Renal cortical epithelial cell (primary cell): ENCODE measurements at regions not wholly inside any gene's neighbourhood (a gene's known extent, or its start where the extent isn't known, plus 50 kb on each side); places are given as distances from the start of the nearest gene placed in this dataset.
A peak's percentile ranks its signal among the peaks of the same experiment; 100 is the strongest.
"Not testable (repeated sequence)": the region's sequence is repeated elsewhere in the genome, so short reads cannot be mapped to it uniquely, and the experiment has no call there.

ENCODE experiments used
- DNase-seq: peaks from one replicate; pipeline ENCODE4 v3.0.0-alpha.2; 2011; ENCODE audit warnings: low read depth

- DNase-seq: no peak
These were observed 180.7 kb downstream of the TLE3 start for GRCh38 chr15:69917056-69917455.

DNA sequence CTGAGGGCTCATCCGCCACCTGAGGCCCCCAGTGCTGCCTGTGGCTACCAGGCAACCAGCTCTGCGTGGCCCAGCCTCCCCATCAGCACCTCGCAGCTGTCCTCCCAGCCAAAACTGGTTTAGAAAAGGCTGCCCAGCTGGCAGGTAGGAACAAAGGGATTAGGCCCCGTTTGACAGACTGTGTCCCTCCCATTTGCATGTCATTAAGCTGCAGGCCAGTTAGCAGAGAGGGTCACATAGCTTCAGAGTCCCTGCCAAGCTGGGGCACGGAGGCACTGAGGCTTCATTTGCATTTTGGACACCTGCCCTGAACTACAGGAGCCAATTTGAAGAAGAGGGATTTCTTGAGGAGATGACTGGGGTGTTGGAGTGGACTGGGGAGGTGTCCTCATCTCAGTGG is 177.9 kb downstream of the TLE3 start:
- DNase-seq: no peak

DNA sequence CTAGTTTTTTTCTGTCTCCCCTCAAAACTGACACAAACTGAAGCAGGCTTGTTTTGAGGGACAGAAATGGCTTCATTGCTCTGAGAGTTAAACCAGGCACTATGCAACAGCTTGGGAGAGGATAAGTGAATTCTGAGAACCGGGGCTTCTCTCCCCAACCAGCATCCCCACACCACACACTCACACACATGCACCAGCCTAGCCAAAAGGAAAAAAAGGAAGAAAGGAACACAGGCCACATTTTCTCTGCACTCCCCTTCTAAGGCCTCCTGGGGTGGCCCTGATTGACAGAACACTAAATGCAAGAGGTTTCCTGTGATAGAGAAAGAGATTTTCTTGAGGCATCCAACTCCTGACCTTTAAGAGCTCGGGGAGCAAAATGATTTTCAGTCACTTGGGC is 177.5 kb downstream of the TLE3 start:
- no peak for DNase-seq

DNA sequence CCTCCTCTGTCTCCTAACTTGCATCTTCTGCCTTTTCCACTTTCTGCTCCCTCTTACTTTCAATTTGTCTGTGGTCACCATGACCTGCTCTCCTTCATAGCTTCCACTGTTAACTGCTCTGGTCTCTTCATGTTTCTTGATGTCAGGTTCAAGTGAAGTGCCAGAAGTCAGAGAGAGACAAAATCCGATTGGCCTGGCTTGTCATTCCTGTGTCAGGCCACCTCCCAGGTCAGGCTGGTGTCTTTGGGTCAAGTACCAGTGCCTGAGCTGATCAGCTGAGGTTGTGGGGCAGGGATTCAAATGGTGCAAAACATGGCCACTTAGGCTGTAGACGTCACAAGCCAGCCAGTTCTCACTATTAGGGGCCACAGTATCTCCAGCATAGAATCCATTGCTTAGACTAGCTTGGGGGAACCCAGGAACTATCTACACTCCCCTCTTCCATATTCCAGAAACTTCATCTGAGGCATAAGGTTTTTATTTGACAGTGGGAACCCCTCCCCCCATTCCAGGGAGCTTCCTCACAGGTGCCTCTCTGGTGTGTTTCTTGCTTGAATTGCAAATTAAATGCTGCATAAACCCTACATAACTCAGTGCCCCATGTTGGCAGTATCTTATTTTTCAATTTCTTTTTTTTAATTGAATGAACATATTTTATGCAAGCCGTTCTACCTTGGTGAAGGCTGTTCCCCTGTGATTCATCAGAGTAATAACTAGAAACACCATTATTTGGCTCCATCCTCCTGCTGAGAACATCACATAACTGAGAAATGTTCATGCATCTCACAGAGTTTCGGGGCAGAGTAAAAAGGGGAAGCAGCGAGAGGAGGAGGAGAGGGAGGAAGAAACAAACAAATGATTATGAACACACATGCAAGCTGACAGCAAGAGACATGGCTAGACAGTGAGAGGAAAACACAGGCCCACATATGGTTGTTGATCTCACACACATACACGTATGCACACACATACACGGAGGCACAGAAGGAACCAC is 175.8 kb downstream of the TLE3 start:
- DNase-seq: no peak

DNA sequence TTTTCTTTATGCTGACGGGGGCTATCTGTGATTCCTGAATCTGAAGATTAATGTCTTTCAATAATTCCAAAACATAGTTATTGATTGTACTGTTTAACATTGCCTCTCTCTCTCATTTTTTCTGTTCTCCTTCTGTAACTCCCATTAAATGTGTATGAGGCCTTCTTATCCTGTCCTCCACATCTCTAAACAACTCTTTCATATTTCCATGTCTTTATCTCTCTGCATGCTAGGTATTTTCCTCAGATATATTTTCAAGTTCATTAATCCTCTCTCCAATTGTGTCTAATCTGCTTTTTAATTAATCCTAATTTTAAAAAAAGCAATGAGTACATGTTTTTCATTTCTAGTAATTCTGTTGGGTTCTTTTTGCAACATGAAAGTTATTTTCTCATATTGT is 173.2 kb downstream of the TLE3 start:
- no peak for DNase-seq

GRCh38 chr15:69926006-69926405 is 171.7 kb downstream of the TLE3 start:
- DNase-seq: peak; percentile 18

DNA sequence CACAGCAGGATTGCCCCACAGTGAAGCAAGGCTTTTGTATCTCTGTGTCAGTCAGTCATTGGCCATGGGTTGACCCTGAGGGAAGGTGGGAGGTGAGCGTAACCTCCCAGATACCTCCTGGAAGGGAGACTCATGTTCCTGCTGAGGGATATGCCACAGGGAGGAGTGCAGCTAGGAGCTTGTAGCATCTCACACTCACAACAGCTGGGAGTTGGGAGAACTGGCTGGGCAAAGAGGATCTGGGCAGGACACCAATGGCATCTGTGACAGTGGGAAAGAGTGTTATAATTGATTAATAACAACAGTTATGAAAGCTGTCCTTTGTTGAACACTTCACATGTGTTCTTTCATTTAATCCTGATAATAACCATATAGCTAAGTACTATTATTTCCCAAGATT is 171.0 kb downstream of the TLE3 start:
- DNase-seq: no peak

DNA sequence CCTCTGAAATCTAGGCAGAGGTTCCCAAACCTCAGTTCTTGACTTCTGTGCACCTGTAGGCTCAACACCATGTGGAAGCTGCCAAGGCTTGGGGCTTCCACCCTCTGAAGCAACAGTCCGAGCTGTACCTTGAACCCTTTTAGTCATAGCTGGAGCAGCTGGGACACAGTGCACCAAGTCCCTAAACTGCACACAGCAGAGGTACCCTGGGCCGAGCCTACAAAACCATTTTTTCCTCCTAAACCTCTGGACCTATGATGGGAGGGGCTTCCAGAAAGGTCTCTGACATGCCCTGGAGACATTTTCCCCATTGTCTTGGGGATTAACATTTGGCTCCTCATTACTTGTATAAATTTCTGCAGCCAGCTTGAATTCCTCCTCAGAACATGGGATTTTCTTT is 168.8 kb downstream of the TLE3 start:
- not testable (repeated sequence) for DNase-seq

DNA sequence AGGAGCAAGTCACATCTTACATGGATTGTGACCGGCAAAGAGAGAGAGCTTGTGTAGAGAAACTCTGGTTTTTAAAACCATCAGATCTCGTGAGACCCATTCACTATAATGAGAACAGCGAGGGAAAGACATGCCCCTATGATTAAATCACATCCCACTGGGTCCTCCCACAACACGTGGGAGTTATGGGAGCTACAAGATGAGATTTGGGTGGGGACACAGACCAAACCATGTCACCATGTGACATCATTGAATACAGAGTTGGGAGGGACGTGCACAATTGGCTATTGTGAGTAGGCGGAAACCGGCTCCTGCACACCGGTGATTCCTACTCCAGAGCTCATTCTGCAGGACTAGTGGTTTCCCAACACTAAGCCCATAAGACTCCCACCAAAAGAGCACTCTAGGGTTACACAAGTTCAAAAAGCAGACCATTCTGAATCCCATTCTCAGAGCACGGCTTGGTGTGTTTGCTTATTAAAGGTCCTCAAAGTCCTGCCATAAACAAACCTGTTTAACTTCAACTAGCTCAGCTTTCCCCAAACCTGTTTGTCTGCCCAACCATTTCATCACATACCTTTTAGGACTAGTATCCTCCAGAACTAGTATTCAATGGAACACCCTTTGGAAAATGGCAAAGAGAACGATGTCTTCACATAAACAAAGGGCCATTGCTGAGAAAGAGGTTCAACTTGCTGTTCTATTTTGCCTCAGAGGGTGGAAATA is 167.6 kb downstream of the TLE3 start:
- no peak for DNase-seq

DNA sequence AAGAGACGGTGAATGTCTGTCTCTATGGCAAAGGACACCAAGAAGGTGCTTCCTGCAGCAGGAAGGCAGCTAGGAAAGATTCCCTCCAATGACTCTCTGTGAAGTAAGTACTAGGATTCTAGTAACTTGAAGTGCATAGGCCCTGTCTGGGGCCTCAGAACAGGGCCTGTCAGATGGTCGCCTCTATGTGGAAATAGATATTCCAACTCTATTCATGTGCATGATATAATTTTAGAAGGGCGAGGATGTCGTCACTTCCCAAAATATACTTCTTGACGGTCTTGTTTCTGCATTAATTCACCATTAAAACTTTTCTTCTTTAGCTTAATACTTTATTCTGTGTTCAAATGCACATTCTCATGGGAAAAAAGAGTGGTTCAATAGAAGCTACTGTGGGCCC is 167.0 kb downstream of the TLE3 start:
- DNase-seq: no peak

- DNase-seq: no peak
These were observed 166.6 kb downstream of the TLE3 start for GRCh38 chr15:69931156-69931555.

DNA sequence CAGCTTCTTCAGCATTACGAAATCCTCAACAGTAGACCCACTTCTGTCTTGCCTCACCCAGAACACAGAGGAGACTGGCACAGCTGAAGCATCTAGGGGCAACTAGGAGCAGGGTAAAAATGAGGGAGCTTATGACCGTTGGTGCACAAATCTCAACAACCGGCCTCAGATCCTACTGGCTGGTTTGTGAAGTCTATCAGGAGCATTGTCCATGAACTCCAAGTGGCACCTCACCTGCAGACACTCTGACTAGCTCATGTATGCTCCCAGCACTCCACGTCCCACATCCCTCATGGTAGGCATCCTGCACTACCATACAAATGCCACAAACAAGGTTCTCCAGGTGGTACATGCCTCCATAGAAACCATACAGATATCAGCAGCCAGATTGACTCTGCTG is 163.1 kb downstream of the TLE3 start:
- no peak for DNase-seq

DNA sequence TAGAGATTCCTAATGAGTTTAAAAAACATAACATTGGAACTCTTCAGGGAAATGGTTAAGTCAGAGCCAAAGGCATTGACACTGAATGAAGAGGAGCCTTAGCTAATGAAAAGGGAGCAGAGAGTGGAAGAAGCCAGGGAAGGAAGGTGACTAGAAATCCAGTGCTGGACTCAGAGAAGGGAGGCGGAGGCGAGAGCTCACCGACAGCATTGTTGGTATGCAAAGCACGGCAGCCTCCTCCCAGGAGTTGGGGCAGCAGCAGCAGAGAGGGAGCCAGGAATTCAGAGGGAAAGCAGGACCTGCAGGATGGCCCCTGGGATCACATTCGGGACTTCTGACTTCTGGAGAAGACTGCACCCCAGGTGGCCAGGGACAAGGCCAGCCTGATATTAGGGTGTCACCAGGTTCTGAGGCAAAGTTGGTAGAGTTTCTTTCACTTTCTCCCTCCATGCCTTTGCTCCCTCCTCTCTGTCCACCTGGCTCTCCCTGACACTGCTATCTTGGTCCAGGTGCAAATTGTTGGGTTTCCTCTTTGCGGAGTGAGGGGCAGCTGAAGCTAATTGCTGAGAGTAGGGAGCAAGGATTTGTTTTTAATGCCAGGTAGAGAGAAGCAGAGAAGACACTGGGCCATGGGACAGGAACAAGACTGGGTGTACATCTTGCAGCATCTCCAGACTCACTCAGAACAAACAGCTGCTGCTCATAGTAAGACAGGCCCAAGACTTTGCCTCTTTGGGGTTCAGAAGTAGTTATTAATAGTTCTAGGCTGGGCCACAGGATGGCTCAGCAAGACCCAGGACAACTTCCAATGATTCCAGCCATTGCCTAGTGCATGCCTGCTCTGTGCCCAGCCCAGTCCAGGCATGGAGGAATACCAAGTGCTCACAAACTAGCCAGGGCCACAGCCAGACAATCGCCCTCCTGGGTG is 157.9 kb downstream of the TLE3 start:
- no peak for DNase-seq

DNA sequence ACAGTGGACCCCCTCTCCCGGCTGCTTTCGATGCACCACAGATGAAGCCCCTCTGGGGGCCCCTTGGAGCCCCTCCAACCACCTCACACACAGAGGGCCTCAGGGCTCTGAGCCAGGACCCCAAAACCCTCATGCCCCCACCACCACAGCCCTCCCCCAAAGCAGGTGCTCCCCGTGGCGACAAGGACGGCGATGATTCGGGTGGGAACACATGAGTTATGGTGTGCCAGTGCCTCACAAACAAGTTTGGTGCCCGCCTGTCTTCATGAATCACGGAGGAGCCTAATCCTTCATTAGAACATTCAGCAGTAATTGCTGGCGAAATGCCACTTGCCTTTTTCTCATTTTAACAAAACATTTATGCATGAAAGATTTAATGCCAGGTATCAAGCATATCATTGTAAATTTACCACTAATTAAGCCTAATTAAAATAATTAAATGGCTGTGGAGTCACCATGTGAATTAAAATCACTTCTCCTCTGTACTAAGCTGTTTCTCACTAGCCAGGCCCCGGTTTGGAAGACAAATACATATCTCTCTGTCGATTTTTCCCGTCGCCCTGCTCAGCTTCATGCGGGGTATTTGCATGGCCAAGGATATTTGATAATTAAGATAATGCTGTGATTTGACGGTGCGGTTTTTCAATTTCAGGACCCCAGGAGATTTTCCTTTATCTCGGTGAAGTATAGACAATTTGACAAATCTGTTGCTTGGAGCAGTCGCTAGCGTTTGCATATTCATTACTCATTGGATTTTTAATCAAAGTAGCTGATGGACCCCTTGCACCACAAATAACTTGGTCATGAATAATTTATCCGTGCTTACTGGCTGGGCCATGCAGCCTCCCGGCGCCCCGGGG is 157.0 kb downstream of the TLE3 start:
- no peak for DNase-seq

- no peak for DNase-seq
These were observed 156.5 kb downstream of the TLE3 start for GRCh38 chr15:69941301-69941605.

DNA sequence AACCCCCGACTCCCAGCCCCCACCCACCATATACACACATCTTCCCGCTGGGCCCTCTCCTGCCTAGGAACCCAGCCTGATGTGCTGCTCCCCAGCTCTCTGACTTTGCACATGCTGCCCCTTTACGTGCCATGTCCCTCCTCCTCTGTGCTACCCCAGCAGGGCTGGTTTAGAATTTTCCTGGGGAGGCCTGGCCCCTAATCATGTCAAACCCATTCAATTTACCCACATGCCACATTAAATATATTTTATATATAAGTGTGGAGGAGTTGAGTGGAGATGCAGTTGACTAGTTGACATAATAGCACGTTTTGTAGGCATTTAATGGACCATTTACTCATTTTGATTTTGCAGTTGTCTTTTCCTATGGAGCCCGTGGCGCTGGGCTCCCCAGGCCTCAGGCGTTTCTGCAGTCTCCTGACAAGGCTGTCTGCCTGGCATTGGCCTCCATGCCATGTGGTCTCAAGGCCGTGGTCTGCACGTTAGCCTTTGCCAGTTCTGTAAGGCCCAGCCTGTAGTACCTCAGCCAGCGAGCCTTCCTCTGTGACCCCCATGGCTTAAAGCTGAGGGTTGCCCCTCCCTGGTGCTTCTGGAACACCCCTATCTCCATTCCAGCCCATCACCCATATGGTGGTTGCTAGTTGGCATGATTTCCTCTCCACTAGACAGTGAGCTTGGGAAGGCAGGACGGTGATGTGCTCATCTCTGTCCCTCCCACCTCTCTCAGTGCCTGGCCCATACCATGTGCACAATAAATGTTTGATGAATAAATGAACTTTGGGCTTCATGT is 155.8 kb downstream of the TLE3 start:
- DNase-seq: no peak

GRCh38 chr15:69943637-69944036 is 154.1 kb downstream of the TLE3 start:
- DNase-seq: no peak

GRCh38 chr15:69945729-69946128 is 152.0 kb downstream of the TLE3 start:
- DNase-seq: no peak

GRCh38 chr15:69946870-69947269 is 150.8 kb downstream of the TLE3 start:
- DNase-seq: no peak

DNA sequence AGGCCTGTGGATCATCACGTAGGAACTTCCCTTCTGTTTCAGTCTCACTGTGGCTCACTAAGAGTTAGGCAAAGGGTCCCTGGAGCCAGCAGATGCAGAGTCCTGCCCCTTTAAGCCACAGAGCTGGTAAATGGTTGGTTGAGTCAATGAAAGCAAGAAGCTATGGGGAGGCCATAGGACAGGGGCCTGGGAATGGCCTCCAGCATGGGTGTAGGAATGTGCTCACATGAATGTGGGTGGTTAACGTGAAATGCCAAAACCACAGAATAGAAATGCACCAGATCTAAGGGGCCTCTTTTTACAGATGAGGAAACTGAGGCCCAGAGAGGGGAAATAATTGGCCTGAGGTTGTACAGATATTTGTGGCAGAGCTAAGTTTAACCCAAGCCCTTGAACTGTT is 150.3 kb downstream of the TLE3 start:
- no peak for DNase-seq
